GM12878 (cell line): ENCODE measurements at regions not wholly inside any gene's neighbourhood (a gene's known extent, or its start where the extent isn't known, plus 50 kb on each side); places are given as distances from the start of the nearest gene placed in this dataset.

Source experiments
- CTCF ChIP-seq, 3 experiments: IDR thresholded peaks in 2 of 3; conservative IDR thresholded peaks in 1 of 3; 2 replicates each; pipeline ENCODE4 v1.5.1; 2011; ENCODE audit warnings: low read depth in 3 of 3, low read length in 3 of 3, mild to moderate bottlenecking in 3 of 3, control low read depth in 2 of 3, moderate library complexity in 2 of 3, inconsistent platforms in 1 of 3, mixed read lengths in 1 of 3; ENCODE audit not compliant: control insufficient read depth in 2 of 3, insufficient read depth in 1 of 3; ENCODE audit errors: extremely low read depth in 1 of 3
- JUND ChIP-seq: IDR thresholded peaks from 2 replicates; pipeline ENCODE4 v1.6.1; 2012; ENCODE audit warnings: low read depth, mild to moderate bottlenecking, low read length, improper control_type of control experiment, moderate library complexity
- POLR2A ChIP-seq: IDR thresholded peaks from 2 replicates; pipeline ENCODE4 v1.6.1; 2011; ENCODE audit warnings: low read depth, mild to moderate bottlenecking, low read length
- SMAD1 ChIP-seq: fragments of 450-650 bp; IDR thresholded peaks from 2 replicates; pipeline ENCODE4 v1.6.1; 2018; ENCODE audit warnings: mild to moderate bottlenecking, low read depth; ENCODE audit not compliant: partially characterized antibody
- YY1 ChIP-seq: IDR thresholded peaks from 2 replicates; pipeline ENCODE4 v1.6.1; 2011; ENCODE audit warnings: low read depth, mild to moderate bottlenecking, low read length
- ZBTB33 ChIP-seq: fragments of 450-650 bp; IDR thresholded peaks from 2 replicates; pipeline ENCODE4 v1.6.1; 2017; ENCODE audit warnings: mild to moderate bottlenecking

GRCh38 chr1:101508913-101509312 lies 272.1 kb downstream of the S1PR1 start:
- no peak for TF ChIP-seq YY1
- no peak for TF ChIP-seq CTCF (IDR thresholded peaks at IDR 0.05 in 2 of 3, conservative IDR thresholded peaks at IDR 0.05 in 1 of 3; ENCODE audit: control insufficient read depth in 2 of 3, extremely low read depth in 1 of 3, insufficient read depth in 1 of 3, low read depth in 3 of 3, low read length in 3 of 3)
- TF ChIP-seq ZBTB33 = no peak
- no peak for TF ChIP-seq SMAD1
- TF ChIP-seq JUND = no peak
- TF ChIP-seq POLR2A = no peak
